HG02571 (cell line): ENCODE measurements at regions not wholly inside any gene's neighbourhood (a gene's known extent, or its start where the extent isn't known, plus 50 kb on each side); places are given as distances from the start of the nearest gene placed in this dataset.
"Not testable (repeated sequence)": the region's sequence is repeated elsewhere in the genome, so short reads cannot be mapped to it uniquely, and the experiment has no call there.

Experiments
- ATAC-seq: cut with Tn5 transposase; IDR thresholded peaks from one replicate; pipeline ENCODE4 v1.9.1; 2021; ENCODE audit warnings: mild to moderate bottlenecking, moderate library complexity; ENCODE audit not compliant: unreplicated experiment

DNA sequence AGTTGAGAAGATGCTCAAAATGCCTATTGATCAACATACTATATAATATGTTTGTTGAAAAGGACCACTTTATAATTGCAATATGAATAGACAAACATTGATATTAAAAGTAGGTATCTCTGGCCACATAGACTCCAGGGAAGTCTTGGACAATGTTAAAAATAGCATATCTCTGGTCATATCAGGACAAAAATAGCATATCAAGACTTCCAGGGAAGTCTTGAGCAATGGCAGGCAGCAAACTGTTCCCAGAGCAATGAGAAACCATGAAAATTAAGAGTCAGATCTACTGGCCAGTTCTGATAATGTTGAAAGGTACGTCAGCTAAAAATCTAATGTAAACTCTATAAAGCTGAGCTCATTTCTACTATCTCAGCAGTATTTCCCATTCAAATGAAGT is 1130.3 kb upstream of the CITED2 start:
- no peak for ATAC-seq

DNA sequence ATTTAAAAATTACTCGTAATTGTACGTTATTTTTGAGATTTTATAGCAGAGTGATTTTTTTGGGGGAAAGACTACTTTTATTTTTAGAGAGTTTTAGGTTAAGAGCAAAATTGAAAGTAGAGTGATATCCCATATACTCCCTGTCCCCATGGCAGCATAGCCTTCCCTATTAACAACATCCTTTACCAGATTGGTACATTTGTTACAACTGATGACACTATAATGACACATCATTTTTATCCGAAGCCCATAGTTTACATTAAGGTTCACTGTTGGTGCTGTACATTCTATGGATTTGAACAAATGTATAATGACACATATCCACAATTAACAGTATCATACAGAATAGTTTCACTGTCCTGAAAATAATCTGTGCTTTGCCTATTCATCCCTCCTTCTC is 1126.4 kb upstream of the CITED2 start:
- ATAC-seq: no peak

- no peak for ATAC-seq
These were observed 1125.2 kb upstream of the CITED2 start for GRCh38 chr6:140499607-140500006.

DNA sequence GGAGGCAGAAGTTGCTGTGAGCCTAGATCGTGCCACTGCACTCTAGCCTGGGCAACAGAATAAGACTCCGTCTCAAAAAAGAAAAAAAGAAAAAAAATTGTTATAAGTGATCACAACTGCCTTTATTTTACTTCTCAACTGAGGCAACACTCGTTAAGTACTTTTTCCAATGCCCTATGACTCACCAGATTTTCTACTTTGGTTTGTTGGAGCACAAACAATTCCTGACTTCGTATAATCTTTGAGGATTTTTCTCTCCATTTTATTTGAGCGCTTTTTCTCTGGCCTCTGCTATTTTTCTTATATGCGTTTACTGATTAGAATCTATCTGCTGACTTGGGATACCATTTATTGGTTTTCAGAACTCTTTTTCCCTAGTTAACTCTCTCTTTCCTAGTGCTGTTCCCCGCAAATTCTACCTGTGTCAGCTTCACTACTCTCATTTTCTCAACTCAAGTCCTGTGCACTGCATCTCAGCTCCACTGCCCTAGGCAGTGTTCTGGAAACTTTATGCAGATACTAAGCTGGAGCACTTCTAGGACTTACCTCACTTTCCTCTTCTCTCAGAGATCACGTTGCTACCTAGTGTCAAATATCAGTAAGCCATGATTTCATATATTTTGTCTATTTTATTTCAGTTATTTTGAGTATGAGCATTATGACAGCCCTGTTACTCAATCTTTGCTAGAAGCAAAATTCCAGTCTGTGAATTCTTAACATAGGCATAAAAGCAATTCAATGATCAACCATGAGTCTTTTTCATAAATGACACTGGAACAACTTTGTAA is 1120.1 kb upstream of the CITED2 start:
- no peak for ATAC-seq

DNA sequence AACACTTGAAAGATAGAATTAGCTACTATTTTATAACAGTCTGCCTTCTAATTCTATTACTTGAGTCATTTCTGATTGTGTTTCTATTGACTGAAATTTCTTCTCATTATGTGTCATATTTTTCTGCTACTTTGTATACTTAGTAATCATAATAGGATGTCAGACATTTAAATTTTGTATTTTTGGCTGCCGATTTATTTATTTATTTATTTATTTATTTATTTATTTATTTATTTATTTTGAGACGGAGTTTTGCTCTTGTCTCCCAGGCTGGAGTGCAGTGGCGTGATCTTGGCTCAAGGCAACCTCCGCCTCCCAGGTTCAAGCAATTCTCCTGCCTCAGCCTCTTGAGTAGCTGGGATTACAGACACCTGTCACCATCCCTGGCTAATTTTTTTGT is 1119.0 kb upstream of the CITED2 start:
- not testable (repeated sequence) for ATAC-seq

DNA sequence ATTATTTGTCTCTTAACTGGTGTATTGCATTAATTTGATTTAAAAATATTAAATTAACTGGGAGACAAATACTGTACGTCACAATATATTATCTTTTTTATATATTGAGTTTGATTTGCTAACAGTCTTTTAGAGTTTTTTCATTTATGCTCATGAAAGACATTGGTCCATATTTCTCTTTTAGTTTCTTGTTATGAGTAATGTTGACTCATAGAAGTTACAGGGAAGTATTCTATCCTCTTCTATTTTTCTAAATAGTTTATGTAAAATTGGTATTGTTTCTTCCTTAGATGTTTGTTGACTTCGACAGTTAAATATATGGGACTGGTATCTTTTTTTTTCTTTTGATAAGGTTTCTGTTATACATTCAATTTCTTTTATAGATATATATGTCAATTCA is 1115.6 kb upstream of the CITED2 start:
- ATAC-seq: no peak

- no peak for ATAC-seq
These were observed 1113.1 kb upstream of the CITED2 start for GRCh38 chr6:140487586-140487985.

GRCh38 chr6:140486450-140487361 is 1112.3 kb upstream of the CITED2 start:
- no peak for ATAC-seq

DNA sequence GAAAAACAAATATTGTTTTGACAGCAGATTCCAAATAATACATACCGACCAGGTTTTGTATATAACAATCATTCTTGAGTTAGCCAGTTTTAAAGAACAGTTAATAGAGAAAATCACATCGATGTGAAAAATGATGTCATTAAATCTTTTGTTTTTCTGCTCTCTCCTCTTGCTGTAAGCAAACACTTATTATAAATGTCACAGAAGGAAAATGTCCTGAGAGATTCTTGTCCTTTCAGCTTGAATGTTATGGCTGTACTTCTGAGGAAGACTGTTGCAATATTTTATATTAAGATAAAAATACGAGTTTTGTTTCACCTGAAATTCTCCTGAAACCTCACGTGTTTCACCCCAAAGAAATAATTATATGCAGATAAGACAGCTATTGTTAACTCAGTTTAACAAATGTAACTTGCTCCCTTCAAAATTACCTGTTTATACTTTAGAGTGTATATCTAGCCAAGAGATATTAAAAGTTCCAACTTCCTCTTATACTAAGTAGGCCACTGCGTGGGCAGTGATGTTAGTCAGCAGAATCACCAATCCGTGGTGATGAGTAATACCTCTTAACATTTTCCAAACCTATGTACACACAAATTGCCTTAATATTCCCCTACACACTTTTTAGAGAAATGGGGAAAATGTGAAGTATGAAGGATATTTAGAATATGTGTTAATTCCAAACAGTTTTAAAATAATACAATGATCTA is 1111.4 kb upstream of the CITED2 start:
- ATAC-seq: no peak

DNA sequence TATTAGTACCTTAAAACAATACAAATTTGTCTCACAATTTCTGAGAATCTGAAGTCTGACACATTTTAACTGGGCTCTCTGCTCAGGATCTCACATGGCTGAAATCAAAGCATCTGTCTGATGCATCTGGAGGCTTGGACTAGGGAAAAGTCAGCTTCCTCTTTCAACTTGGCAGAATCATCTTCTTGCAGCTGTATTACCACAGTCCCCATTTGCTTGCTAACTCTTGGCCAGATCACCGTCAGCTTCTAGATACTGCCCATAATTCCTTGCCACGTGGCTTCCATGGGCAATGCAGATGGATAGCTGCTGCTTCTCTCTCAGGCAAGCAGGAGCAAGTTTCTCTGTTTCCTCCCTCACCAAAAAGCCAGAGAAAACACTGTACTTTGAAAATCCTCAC is 1106.4 kb upstream of the CITED2 start:
- no peak for ATAC-seq

DNA sequence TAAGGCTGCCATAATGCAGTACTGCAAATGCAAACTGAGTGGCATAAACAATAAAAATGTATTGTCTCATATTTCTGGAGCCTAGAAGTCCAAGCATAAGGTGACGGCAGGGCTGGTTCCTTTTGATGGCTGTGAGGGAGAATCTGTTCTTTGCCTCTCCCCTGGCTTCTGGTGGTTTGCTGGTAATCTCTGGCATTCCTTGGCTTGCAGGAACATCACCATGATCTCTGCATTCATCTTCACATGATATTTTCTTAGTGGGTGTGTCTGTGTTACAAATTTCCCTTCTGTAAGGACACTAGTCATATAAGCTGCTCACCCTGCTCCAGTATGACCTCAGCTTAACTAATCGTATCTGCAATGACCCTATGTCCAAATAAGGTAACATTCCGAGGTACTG is 1104.2 kb upstream of the CITED2 start:
- no peak for ATAC-seq

GRCh38 chr6:140475086-140475485 is 1100.6 kb upstream of the CITED2 start:
- no peak for ATAC-seq

DNA sequence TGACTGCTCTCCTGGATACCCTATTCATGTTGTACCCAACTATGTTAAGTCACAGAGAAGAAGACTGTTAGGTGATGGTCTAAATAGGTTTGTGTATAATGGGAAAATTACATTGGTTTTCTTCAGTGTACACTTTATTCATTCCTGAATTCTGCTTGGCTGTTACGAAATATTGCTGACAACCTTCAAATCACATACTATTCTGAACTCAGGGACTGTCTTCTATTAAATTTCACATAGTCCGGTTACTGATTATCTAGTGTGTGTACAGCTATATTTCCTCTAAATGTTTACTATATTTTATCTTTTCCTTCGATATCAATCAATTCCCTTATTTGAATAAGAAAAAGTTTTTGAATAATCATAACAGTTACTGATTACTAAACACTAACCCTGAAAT is 1090.3 kb upstream of the CITED2 start:
- no peak for ATAC-seq

DNA sequence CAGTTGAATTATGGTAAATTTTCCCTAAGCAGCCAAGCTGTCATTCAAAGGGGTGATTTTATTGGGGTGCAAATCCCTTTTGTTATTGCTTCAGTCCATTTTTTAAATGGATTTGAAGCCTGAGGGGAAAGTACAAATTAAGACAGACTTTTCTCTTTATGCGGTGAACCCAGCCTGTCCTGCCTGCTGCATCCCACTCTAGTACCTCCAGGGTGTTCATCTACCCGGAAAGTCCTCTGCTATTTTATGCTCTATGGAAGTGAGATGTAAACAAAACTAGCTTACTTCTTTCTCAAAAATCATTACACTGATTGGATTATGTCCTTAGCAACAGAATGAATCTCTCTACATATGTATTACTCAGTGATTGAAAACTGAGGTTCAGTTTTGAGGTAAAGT is 1088.9 kb upstream of the CITED2 start:
- no peak for ATAC-seq

DNA sequence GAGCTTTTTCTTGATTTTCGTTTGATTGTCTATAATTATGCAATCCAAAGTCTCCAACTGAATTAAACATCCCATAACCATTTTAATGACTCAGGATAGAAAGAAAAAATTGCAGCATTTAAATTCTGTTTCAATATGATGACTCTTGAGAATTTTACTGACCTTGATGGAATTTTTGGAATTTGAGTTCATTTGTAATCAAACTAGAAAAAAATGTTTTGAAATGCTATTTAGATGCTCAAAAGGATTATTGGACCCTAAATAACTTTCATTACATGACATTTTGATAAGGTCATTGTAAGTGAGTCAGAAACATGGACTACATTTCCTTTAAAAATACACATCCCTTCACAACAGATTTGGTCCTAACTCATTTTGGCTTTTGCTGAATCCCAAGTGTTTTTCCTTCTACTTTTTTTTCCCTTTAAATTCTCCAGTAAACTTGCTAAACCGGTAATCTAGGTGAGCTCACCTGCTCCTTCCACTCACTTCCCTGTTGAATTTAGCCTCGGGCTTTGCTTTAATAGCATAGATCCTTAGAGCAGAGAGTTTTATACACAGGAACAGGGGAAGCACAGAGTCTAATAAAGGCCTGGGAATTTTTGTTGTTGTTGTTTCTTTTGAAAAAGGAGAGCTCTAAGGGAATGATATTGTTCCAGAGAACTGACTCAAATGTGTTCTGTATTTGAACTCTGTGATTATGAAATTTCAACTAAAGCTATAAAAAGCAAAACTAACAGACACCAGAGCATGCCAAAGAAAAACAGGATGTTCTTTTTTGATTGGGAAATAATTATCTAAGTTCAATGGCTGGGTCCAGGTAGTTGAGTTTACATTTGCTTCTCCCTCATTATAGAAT is 1088.2 kb upstream of the CITED2 start:
- ATAC-seq: no peak

- no peak for ATAC-seq
These were observed 1087.6 kb upstream of the CITED2 start for GRCh38 chr6:140462076-140462452.

DNA sequence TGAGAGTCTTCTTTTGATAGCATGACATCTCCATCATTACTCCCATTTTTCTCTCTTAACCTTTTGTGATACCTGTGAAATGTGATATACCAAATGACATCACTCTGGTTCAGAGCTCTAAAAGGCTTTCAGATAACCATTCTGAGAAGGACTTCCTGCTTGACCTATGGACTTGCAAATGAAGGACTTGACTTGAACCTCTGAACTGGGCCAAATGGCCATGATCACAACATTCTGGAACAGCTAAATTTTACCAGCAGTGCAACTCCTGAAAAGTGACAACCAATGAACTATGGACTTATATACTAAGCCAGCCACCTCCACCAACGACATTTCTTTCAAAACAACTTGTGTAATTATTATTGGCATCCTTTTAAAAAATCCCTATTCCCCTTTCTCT is 1085.8 kb upstream of the CITED2 start:
- ATAC-seq: no peak

DNA sequence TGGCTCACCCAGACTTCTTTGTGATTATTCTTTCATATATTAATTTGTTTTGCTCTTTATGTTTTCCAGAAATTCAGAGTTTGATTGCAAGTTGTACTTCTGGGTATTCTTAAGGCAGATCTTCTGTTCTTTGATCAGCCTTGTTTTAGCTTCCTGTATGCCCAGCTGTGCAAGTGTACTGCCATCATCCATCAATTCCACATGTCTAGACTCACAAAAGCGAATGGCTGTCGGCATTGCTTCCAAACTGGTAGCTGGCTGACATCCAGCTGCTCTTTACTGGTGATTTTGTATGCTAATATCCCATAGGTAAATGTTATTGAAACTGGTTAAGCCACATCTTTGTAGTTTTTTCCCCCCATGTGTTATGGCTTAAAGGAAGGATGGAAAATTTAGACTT is 1084.8 kb upstream of the CITED2 start:
- ATAC-seq: no peak

- no peak for ATAC-seq
These were observed 1071.8 kb upstream of the CITED2 start for GRCh38 chr6:140446241-140446640.

- no peak for ATAC-seq
These were observed 1071.1 kb upstream of the CITED2 start for GRCh38 chr6:140445474-140446004.
